IMR-90 (cell line): ENCODE measurements at regions not wholly inside any gene's neighbourhood (a gene's known extent, or its start where the extent isn't known, plus 50 kb on each side); places are given as distances from the start of the nearest gene placed in this dataset.

Experiments
- ATAC-seq: fragments of 200-7000 bp; cut with Tn5 transposase; 2 replicates; pipeline ENCODE4 v1.9.1; 2020; ENCODE audit warnings: low read depth, mild to moderate bottlenecking, moderate library complexity
- BruUV-seq: library from RNA; stranded (reverse); fragments of 400-500 nt; replicated peaks from 2 replicates; lab custom pipeline; 2021; lab: Mats Ljungman, UMichigan
- CTCF ChIA-PET: fragments of 300-600 bp; formaldehyde crosslinking; extraction: SDS; loops from one replicate; lab custom pipeline; 2021; ENCODE audit warnings: antibody characterized with exemption; lab: Yijun Ruan, JAX
- POLR2A ChIA-PET: fragments of 300-600 bp; sonication (Branson Sonifier 250); formaldehyde crosslinking; loops from one replicate; lab custom pipeline; 2022; ENCODE audit warnings: antibody characterized with exemption; ENCODE audit not compliant: unreplicated experiment; lab: Charles Lee
- DNase-seq: peaks from one replicate; pipeline ENCODE4 v3.0.0; 2013
- H2AFZ ChIP-seq: replicated peaks from 2 replicates; pipeline ENCODE3; 2013; ENCODE audit warnings: low read length, mild to moderate bottlenecking; ENCODE audit not compliant: poor library complexity
- H2AK5ac ChIP-seq: 2 replicates; pipeline ENCODE4 v1.6.1; 2013; ENCODE audit warnings: low read depth, low read length, inconsistent platforms
- H2AK9ac ChIP-seq: replicated peaks from 2 replicates; pipeline ENCODE3; 2013; ENCODE audit warnings: mild to moderate bottlenecking, low read depth, low read length, moderate library complexity; ENCODE audit not compliant: poor library complexity
- H2BK120ac ChIP-seq: 2 replicates; pipeline ENCODE4 v1.6.1; 2013; ENCODE audit warnings: low read depth, low read length, inconsistent platforms
- H2BK15ac ChIP-seq: 3 replicates; pipeline ENCODE4 v1.6.1; 2013; ENCODE audit warnings: low read depth, low read length, inconsistent platforms
- H2BK20ac ChIP-seq: 2 replicates; pipeline ENCODE4 v1.6.1; 2013; ENCODE audit warnings: low read depth, mild to moderate bottlenecking, inconsistent platforms, low read length, moderate library complexity
- H2BK5ac ChIP-seq: 2 replicates; pipeline ENCODE4 v1.6.1; 2013; ENCODE audit warnings: mild to moderate bottlenecking, low read depth, low read length, inconsistent platforms; ENCODE audit not compliant: poor library complexity, severe bottlenecking
- H3K14ac ChIP-seq: replicated peaks from 2 replicates; pipeline ENCODE4 v1.6.1; 2013; ENCODE audit warnings: low read depth, low read length, inconsistent platforms
- H3K18ac ChIP-seq: 2 replicates; pipeline ENCODE4 v1.6.1; 2013; ENCODE audit warnings: low read depth, low read length, control low read depth
- H3K23ac ChIP-seq: 2 replicates; pipeline ENCODE4 v1.6.1; 2013; ENCODE audit warnings: low read depth, low read length, inconsistent platforms
- H3K27ac ChIP-seq: 2 replicates; pipeline ENCODE4 v1.5.1; 2013; ENCODE audit warnings: mild to moderate bottlenecking, control low read depth, low read length; ENCODE audit not compliant: insufficient read depth
- H3K27me3 ChIP-seq: 2 replicates; pipeline ENCODE4 v1.6.1; 2013; ENCODE audit warnings: low read length; ENCODE audit not compliant: control insufficient read depth, insufficient read depth
- H3K36me3 ChIP-seq: 2 replicates; pipeline ENCODE4 v1.6.1; 2013; ENCODE audit warnings: low read length, mixed read lengths; ENCODE audit not compliant: control insufficient read depth, insufficient read depth
- H3K4ac ChIP-seq: 2 replicates; pipeline ENCODE4 v1.6.1; 2013; ENCODE audit warnings: low read depth, low read length, inconsistent platforms
- H3K4me1 ChIP-seq: 2 replicates; pipeline ENCODE4 v1.6.1; 2013; ENCODE audit warnings: low read length, mixed read lengths; ENCODE audit not compliant: control insufficient read depth, insufficient read depth
- H3K4me2 ChIP-seq: 2 replicates; pipeline ENCODE4 v1.6.1; 2013; ENCODE audit warnings: low read depth, mild to moderate bottlenecking, control low read depth, low read length, moderate library complexity
- H3K4me3 ChIP-seq: 2 replicates; pipeline ENCODE4 v1.5.1; 2013; ENCODE audit warnings: low read depth, mild to moderate bottlenecking, control low read depth, low read length, moderate library complexity; ENCODE audit not compliant: insufficient read depth
- H3K56ac ChIP-seq: 2 replicates; pipeline ENCODE4 v1.6.1; 2013; ENCODE audit warnings: low read length, inconsistent platforms; ENCODE audit not compliant: insufficient read depth; ENCODE audit errors: extremely low read depth
- H3K79me1 ChIP-seq, 2 experiments: 2 replicates each; pipeline ENCODE4 v1.6.1; 2013; ENCODE audit warnings: low read length in 2 of 2, inconsistent platforms in 1 of 2, low read depth in 1 of 2
- H3K9ac ChIP-seq: 2 replicates; pipeline ENCODE4 v1.6.1; 2013; ENCODE audit warnings: low read depth, low read length, control low read depth
- H3K9me1 ChIP-seq: 2 replicates; pipeline ENCODE4 v1.6.1; 2013; ENCODE audit warnings: low read length, inconsistent platforms; ENCODE audit not compliant: insufficient read depth
- H3K9me3 ChIP-seq: 2 replicates; pipeline ENCODE4 v1.6.1; 2013; ENCODE audit warnings: low read length; ENCODE audit not compliant: control insufficient read depth, insufficient read depth
- H4K20me1 ChIP-seq: 2 replicates; pipeline ENCODE4 v1.6.1; 2013; ENCODE audit warnings: low read length, inconsistent platforms; ENCODE audit not compliant: insufficient read depth
- H4K5ac ChIP-seq: 2 replicates; pipeline ENCODE4 v1.6.1; 2013; ENCODE audit warnings: mild to moderate bottlenecking, low read depth, low read length, control low read depth
- H4K8ac ChIP-seq, 2 experiments: 2 replicates each; pipeline ENCODE4 v1.6.1; 2013; ENCODE audit warnings: low read depth in 2 of 2, low read length in 2 of 2, control low read depth in 1 of 2, inconsistent platforms in 1 of 2
- H4K91ac ChIP-seq: 2 replicates; pipeline ENCODE4 v1.6.1; 2013; ENCODE audit warnings: low read depth, low read length, inconsistent platforms; ENCODE audit not compliant: insufficient read depth
- CEBPB ChIP-seq: IDR thresholded peaks from 2 replicates; pipeline ENCODE4 v1.6.1; 2012; ENCODE audit warnings: low read depth, low read length, improper control_type of control experiment
- FOS ChIP-seq: fragments of 150-350 bp; IDR thresholded peaks from 2 replicates; pipeline ENCODE4 v1.6.1; 2016; ENCODE audit warnings: low read depth, low read length
- MXI1 ChIP-seq: IDR thresholded peaks from 2 replicates; pipeline ENCODE4 v1.6.1; 2012; ENCODE audit warnings: low read depth, mild to moderate bottlenecking, low read length, moderate library complexity, borderline replicate concordance
- NFE2L2 ChIP-seq: fragments of 150-350 bp; IDR thresholded peaks from 2 replicates; pipeline ENCODE4 v1.6.1; 2016; ENCODE audit warnings: low read depth, mild to moderate bottlenecking, low read length
- POLR2A ChIP-seq: IDR thresholded peaks from 2 replicates; pipeline ENCODE4 v1.6.1; 2012; ENCODE audit warnings: mild to moderate bottlenecking, low read depth, low read length
- RAD21 ChIP-seq: IDR thresholded peaks from 2 replicates; pipeline ENCODE4 v1.6.1; 2012; ENCODE audit warnings: low read length, improper control_type of control experiment
- RCOR1 ChIP-seq: IDR thresholded peaks from 2 replicates; pipeline ENCODE4 v1.6.1; 2012; ENCODE audit warnings: mild to moderate bottlenecking, low read length, improper control_type of control experiment; ENCODE audit not compliant: insufficient replicate concordance
- WGBS, 2 experiments: methylation state at CpG; one replicate each; pipeline versions ENCODE4 v1.1.5 to v1.1.7; 2013; ENCODE audit warnings: missing lambda C conversion rate in 2 of 2; ENCODE audit not compliant: insufficient read length in 1 of 2; ENCODE audit errors: extremely low coverage in 2 of 2; 5-methylcytosine and 5-hydroxymethylcytosine counted together
- dilution Hi-C: fragments of 300-500 bp; cut with HindIII; formaldehyde crosslinking; loops from one replicate; pipeline ENCODE4 v1.14.3; 2018; ENCODE audit warnings: low sequenced_read_pairs; ENCODE audit not compliant: unreplicated experiment
- in situ Hi-C: fragments of 300-500 bp; cut with MboI; formaldehyde crosslinking; loops from 3 replicates; pipeline ENCODE4 v1.14.3; 2019; ENCODE audit warnings: low sequenced_read_pairs, inconsistent platforms, mixed read lengths
- intact Hi-C: fragments of 100-400 bp; cut with micrococcal nuclease; formaldehyde crosslinking; loops from 2 replicates; pipeline ENCODE4 v1.10.0; 2022

DNA sequence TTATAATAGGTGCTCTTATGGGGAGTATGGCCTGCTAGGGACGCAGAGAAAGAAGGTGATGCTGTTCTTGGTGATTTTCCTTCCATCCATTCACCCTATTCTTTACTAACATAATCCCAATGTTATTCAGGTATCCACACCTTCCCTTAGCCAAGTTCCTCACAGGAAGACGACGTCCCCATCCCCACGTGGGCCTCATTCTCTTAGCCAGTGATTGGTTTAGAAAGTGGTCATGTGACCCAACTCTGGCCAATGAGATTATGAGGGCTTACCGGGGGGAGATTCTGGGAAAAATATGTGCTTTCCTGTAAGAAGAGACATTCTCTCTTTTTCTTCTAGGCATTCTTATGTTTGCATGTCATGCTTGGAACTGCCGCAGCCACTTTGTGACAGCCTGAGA lies 474.7 kb downstream of the HAPSTR1 start:
- Histone ChIP-seq H3K9me1 (no peaks in the 10 kb centered on the region), H3K56ac (no peak overlapping the region), H2AK5ac (no peak overlapping the region), H2AFZ (no peak overlapping the region), H2BK5ac (no peak overlapping the region), H3K79me1 (no peaks in the 10 kb centered on the region), H3K9ac (no peak overlapping the region), H3K4me2 (no peak overlapping the region), H2BK20ac (no peak overlapping the region), H3K27ac (no peak overlapping the region), H4K91ac (no peak overlapping the region), H4K5ac (no peak overlapping the region), H2BK15ac (no peak overlapping the region), H3K36me3 (no peaks in the 10 kb centered on the region), H3K27me3 (no peaks in the 10 kb centered on the region), H3K4me1 (no peaks in the 10 kb centered on the region), H3K4me3 (no peak overlapping the region), H3K18ac (no peak overlapping the region), H3K23ac (no peak overlapping the region), H3K4ac (no peak overlapping the region), H2BK120ac (no peak overlapping the region), H4K20me1 (no peaks in the 10 kb centered on the region), H3K9me3 (peaks cover 18% of the 10 kb centered on the region), H3K14ac (no peak overlapping the region), H2AK9ac (no peak overlapping the region), H4K8ac (no peak overlapping the region)
- DNase-seq, result no peak
- BruUV-seq, result no TSS peak
- ATAC-seq, result no peak
- TF ChIP-seq POLR2A (no peak), FOS (no peak), RAD21 (no peak), MXI1 (no peak), RCOR1 (no peak), NFE2L2 (no peak), CEBPB (no peak)
- intact Hi-C loops, result no loop called here
- CTCF ChIA-PET, result no interaction called here
- WGBS, 2 experiments, result no CpG with 5 or more reads among the region's 6 CpGs
- in situ Hi-C loops, result no loop called here
- POLR2A ChIA-PET, result no interaction called here
- dilution Hi-C loops, result no loop called here
